K562 (cell line): ENCODE measurements at regions not wholly inside any gene's neighbourhood (a gene's known extent, or its start where the extent isn't known, plus 50 kb on each side); places are given as distances from the start of the nearest gene placed in this dataset.

Experiments used
- ATAC-seq: fragments of 200-7000 bp; cut with Tn5 transposase; 3 replicates; pipeline ENCODE4 v1.9.1; 2020; ENCODE audit warnings: moderate library complexity
- BruUV-seq: library from RNA; stranded (reverse); fragments of 400-500 nt; replicated peaks from 2 replicates; lab custom pipeline; 2021; lab: Mats Ljungman, UMichigan
- CTCF ChIA-PET: fragments of 300-600 bp; formaldehyde crosslinking; extraction: SDS; loops from one replicate; lab custom pipeline; 2021; ENCODE audit warnings: low intra/inter-chr PET ratio; lab: Yijun Ruan, JAX
- POLR2A ChIA-PET: fragments of 300-600, 350-650 bp; sonication (Branson Sonifier 250); formaldehyde crosslinking; extraction: SDS; loops from one replicate; lab custom pipeline; 2021; ENCODE audit warnings: antibody characterized with exemption, inconsistent platforms; lab: Yijun Ruan, JAX
- DNase-seq, 4 experiments: peaks; one replicate each; pipeline versions ENCODE4 v3.0.0 to v3.0.0-alpha.2; 2011 to 2018; ENCODE audit warnings: low spot score in 3 of 4, mixed read lengths in 3 of 4; ENCODE audit errors: extremely low read depth in 1 of 4
- FAIRE-seq: peaks from 2 replicates; lab custom pipeline; 2011; peaks lifted over from hg19 to GRCh38; lab: Jason Lieb, UNC
- H2AFZ ChIP-seq: 2 replicates; pipeline ENCODE4 v1.6.0; 2011; ENCODE audit warnings: low read depth, low read length, control low read depth, inconsistent platforms
- H3K27ac ChIP-seq: fragments of 200-600 bp; 3 replicates; pipeline ENCODE4 v1.8.0; 2011; ENCODE audit warnings: low read depth, mild to moderate bottlenecking, control low read depth, inconsistent platforms, low read length, moderate library complexity, mixed read lengths; ENCODE audit errors: extremely low read depth
- H3K27me3 ChIP-seq, 2 experiments: fragments of 300-600 bp in 1 of 2; 2 replicates in 1 of 2; 3 replicates in 1 of 2; pipeline versions ENCODE4 v1.6.0 to v1.8.0; 2011; ENCODE audit warnings: inconsistent platforms in 2 of 2, low read length in 2 of 2, mild to moderate bottlenecking in 1 of 2, mixed read lengths in 1 of 2, moderate library complexity in 1 of 2; ENCODE audit not compliant: control insufficient read depth in 2 of 2, insufficient read depth in 2 of 2
- H3K36me3 ChIP-seq: fragments of 300-600 bp; 3 replicates; pipeline ENCODE4 v1.8.0; 2011; ENCODE audit warnings: mild to moderate bottlenecking, low read length, inconsistent platforms; ENCODE audit not compliant: control insufficient read depth, insufficient read depth
- H3K4me1 ChIP-seq, 2 experiments: fragments of 200-600 bp in 1 of 2; replicated peaks in 1 of 2; 2 replicates in 1 of 2; 3 replicates in 1 of 2; pipeline versions ENCODE4 v1.5.1 to v1.8.0; 2011; ENCODE audit warnings: inconsistent platforms in 2 of 2, low read length in 2 of 2, mild to moderate bottlenecking in 1 of 2, mixed read lengths in 1 of 2, moderate library complexity in 1 of 2; ENCODE audit not compliant: control insufficient read depth in 2 of 2, insufficient read depth in 2 of 2
- H3K4me2 ChIP-seq: 2 replicates; pipeline ENCODE4 v1.6.1; 2011; ENCODE audit warnings: low read length, control low read depth, inconsistent platforms, mixed read lengths; ENCODE audit not compliant: insufficient read depth
- H3K4me3 ChIP-seq: fragments of 200-600 bp; sonication (generic), shearing (Covaris generic); 2 replicates; pipeline ENCODE4 v1.5.1; 2016; ENCODE audit warnings: control low read depth, inconsistent platforms
- H3K79me2 ChIP-seq: fragments of 200-600 bp; 3 replicates; pipeline ENCODE4 v1.8.0; 2011; ENCODE audit warnings: low read length, inconsistent platforms; ENCODE audit not compliant: control insufficient read depth, insufficient read depth
- H3K9ac ChIP-seq, 2 experiments: 2 replicates each; pipeline versions ENCODE4 v1.6.0 to v1.6.1; 2011; ENCODE audit warnings: low read depth in 2 of 2, low read length in 2 of 2, control low read depth in 1 of 2, inconsistent platforms in 1 of 2, mild to moderate bottlenecking in 1 of 2, mixed read lengths in 1 of 2; ENCODE audit not compliant: insufficient read depth in 1 of 2
- H3K9me1 ChIP-seq: one replicate; pipeline ENCODE4 v1.6.0; 2011; ENCODE audit warnings: inconsistent platforms, mild to moderate bottlenecking, low read length, moderate library complexity; ENCODE audit not compliant: control insufficient read depth, insufficient read depth
- H3K9me3 ChIP-seq: replicated peaks from 2 replicates; pipeline ENCODE4 v1.5.1; 2011; ENCODE audit warnings: low read depth, low read length, inconsistent platforms; ENCODE audit not compliant: control insufficient read depth, insufficient read depth
- H4K20me1 ChIP-seq: replicated peaks from 2 replicates; pipeline ENCODE4 v1.6.1; 2011; ENCODE audit warnings: low read length, inconsistent platforms, mixed read lengths; ENCODE audit not compliant: control insufficient read depth, insufficient read depth
- CREBBP ChIP-seq: IDR thresholded peaks from one replicate; pipeline ENCODE4 v1.6.1; 2012; ENCODE audit warnings: low read depth, mild to moderate bottlenecking, control low read depth, inconsistent platforms, low read length
- CSDE1 ChIP-seq, 2 experiments: fragments of 450-650 bp; IDR thresholded peaks; 2 replicates each; pipeline ENCODE4 v1.6.1; 2016; ENCODE audit warnings: mild to moderate bottlenecking in 1 of 2
- FUS ChIP-seq: fragments of 200-400 bp; formaldehyde crosslinking; optimal IDR thresholded peaks from 2 replicates; pipeline ENCODE3; 2017; ENCODE audit warnings: low read depth, low read length
- HNRNPUL1 ChIP-seq: fragments of 200-400 bp; formaldehyde crosslinking; IDR thresholded peaks from 2 replicates; pipeline ENCODE4 v1.6.1; 2017; ENCODE audit warnings: low read length
- HSF4 ChIP-seq: fragments of 250-450 bp; sonication (Bioruptor Pico); IDR thresholded peaks from 2 replicates; pipeline ENCODE4 v2.1.2; 2022; ENCODE audit warnings: mild to moderate bottlenecking, moderate library complexity, borderline replicate concordance
- MBD1 ChIP-seq: fragments of 250-450 bp; sonication (Bioruptor Pico); IDR thresholded peaks from 2 replicates; pipeline ENCODE4 v1.8.0; 2022; ENCODE audit warnings: inconsistent platforms
- RBBP5 ChIP-seq: fragments of 200-600 bp; sonication (generic); IDR thresholded peaks from 2 replicates; pipeline ENCODE4 v1.6.1; 2012; ENCODE audit warnings: borderline replicate concordance, mild to moderate bottlenecking, low read length, control low read depth, inconsistent platforms; ENCODE audit not compliant: insufficient read depth, poor library complexity, severe bottlenecking
- SNAPC5 ChIP-seq: fragments of 250-450 bp; sonication (Bioruptor Pico); IDR thresholded peaks from 2 replicates; pipeline ENCODE4 v1.8.0; 2021; ENCODE audit warnings: moderate library complexity, mild to moderate bottlenecking, inconsistent platforms
- SNRNP70 ChIP-seq: fragments of 200-400 bp; formaldehyde crosslinking; optimal IDR thresholded peaks from 2 replicates; pipeline ENCODE3; 2017; ENCODE audit warnings: low read depth, low read length
- SRSF7 ChIP-seq: fragments of 200-400 bp; formaldehyde crosslinking; optimal IDR thresholded peaks from 2 replicates; pipeline ENCODE3; 2017; ENCODE audit warnings: mild to moderate bottlenecking, low read depth, low read length
- TAF7 ChIP-seq: fragments of 450-650 bp; IDR thresholded peaks from 2 replicates; pipeline ENCODE4 v1.6.1; 2016; ENCODE audit warnings: missing genetic modification characterization, missing compliant biosample characterization
- THRB ChIP-seq: fragments of 450-650 bp; formaldehyde crosslinking; conservative IDR thresholded peaks from 2 replicates; pipeline ENCODE4 v1.4.0; 2022; ENCODE audit warnings: mild to moderate bottlenecking, missing genetic modification characterization
- ZBTB9 ChIP-seq: fragments of 450-650 bp; formaldehyde crosslinking; IDR thresholded peaks from 2 replicates; pipeline ENCODE4 v1.4.0; 2020; ENCODE audit warnings: mild to moderate bottlenecking, moderate library complexity
- ZC3H4 ChIP-seq: sonication (generic); formaldehyde crosslinking; IDR thresholded peaks from 2 replicates; pipeline ENCODE4 v1.9.0; 2021; ENCODE audit warnings: missing genetic modification reagents, borderline replicate concordance
- ZKSCAN1 ChIP-seq: fragments of 150-350 bp; IDR thresholded peaks from 2 replicates; pipeline ENCODE4 v1.6.1; 2016; ENCODE audit warnings: low read depth, low read length
- ZNF239 ChIP-seq: fragments of 250-450 bp; sonication (Bioruptor Pico); IDR thresholded peaks from 2 replicates; pipeline ENCODE4 v1.4.0; 2020; ENCODE audit warnings: mild to moderate bottlenecking
- ZNF445 ChIP-seq: fragments of 250-450 bp; sonication (Bioruptor Pico); IDR thresholded peaks from 2 replicates; pipeline ENCODE4 v1.4.0; 2020; ENCODE audit warnings: low read depth, mild to moderate bottlenecking, moderate library complexity
- ZNF561 ChIP-seq: fragments of 450-650 bp; formaldehyde crosslinking; conservative IDR thresholded peaks from 2 replicates; pipeline ENCODE4 v1.4.0; 2020; ENCODE audit warnings: mild to moderate bottlenecking, moderate library complexity
- ZNF644 ChIP-seq: fragments of 200-800 bp; sonication (Bioruptor generic); IDR thresholded peaks from 2 replicates; pipeline ENCODE4 v1.6.1; 2016; ENCODE audit warnings: low read depth, missing genetic modification characterization, missing compliant biosample characterization
- WGBS: fragments of 100-300 bp; shearing (Covaris generic); methylation state at CpG from one replicate; pipeline ENCODE4 v1.1.6; 2016; ENCODE audit warnings: low coverage, mixed read lengths; ENCODE audit not compliant: insufficient coverage; ENCODE audit errors: missing lambda C conversion rate; 5-methylcytosine and 5-hydroxymethylcytosine counted together
- in situ Hi-C: fragments of 300-500 bp; cut with MboI; formaldehyde crosslinking; loops from 4 replicates; pipeline ENCODE4 v1.15.0; 2018; ENCODE audit warnings: inconsistent platforms, mixed read lengths
- intact Hi-C: fragments of 100-400 bp; cut with micrococcal nuclease; formaldehyde crosslinking; loops from 2 replicates; pipeline ENCODE4 v1.14.2; 2022

GRCh38 chr14:39948235-39948634 lies 516.0 kb upstream of the FBXO33 start:
- H3K9me1 ChIP-seq, result no peaks in the 10 kb centered on the region
- no peaks in the 10 kb centered on the region for H3K9me3 ChIP-seq
- no peak overlapping the region for H3K4me3 ChIP-seq
- no peaks in the 10 kb centered on the region for H4K20me1 ChIP-seq
- H3K4me1 ChIP-seq, result no peaks in the 10 kb centered on the region
- ChIA-PET CTCF (no interaction called here), POLR2A (no interaction called here)
- H3K27me3 ChIP-seq, result no peaks in the 10 kb centered on the region
- BruUV-seq, result no TSS peak
- H3K4me2 ChIP-seq, result no peak overlapping the region
- no peak overlapping the region for H2AFZ ChIP-seq
- no peaks in the 10 kb centered on the region for H3K36me3 ChIP-seq
- no peaks in the 10 kb centered on the region for H3K79me2 ChIP-seq
- in situ Hi-C loops, result no loop called here
- WGBS, result 0% methylated on average over 2 of the region's 2 CpGs
- H3K27ac ChIP-seq, result no peak overlapping the region
- no peak overlapping the region for H3K9ac ChIP-seq
- ATAC-seq (no peak), DNase-seq (no peak), FAIRE-seq (no peak)
- intact Hi-C loops, result no loop called here
- TF ChIP-seq ZNF445 (CRISPR knock-in tag) (no peak), CREBBP (no peak), SNRNP70 (no peak), RBBP5 (no peak), HNRNPUL1 (no peak), TAF7 (tag) (no peak), HSF4 (CRISPR knock-in tag) (no peak), ZC3H4 (CRISPR knock-in tag) (no peak), THRB (CRISPR knock-in tag) (no peak), ZNF239 (CRISPR knock-in tag) (no peak), ZBTB9 (no peak), ZNF644 (tag) (no peak), SNAPC5 (CRISPR knock-in tag) (no peak), CSDE1 (IDR thresholded peaks at IDR 0.05) (no peak), MBD1 (CRISPR knock-in tag) (no peak), FUS (no peak), ZNF561 (CRISPR knock-in tag) (no peak), SRSF7 (no peak), ZKSCAN1 (no peak)
